GM18511 (cell line): ENCODE measurements at regions not wholly inside any gene's neighbourhood (a gene's known extent, or its start where the extent isn't known, plus 50 kb on each side); places are given as distances from the start of the nearest gene placed in this dataset.

Source experiments
- ATAC-seq: cut with Tn5 transposase; IDR thresholded peaks from one replicate; pipeline ENCODE4 v1.9.1; 2021; ENCODE audit warnings: mild to moderate bottlenecking, moderate library complexity; ENCODE audit not compliant: unreplicated experiment

GRCh38 chr2:43171789-43172188 lies 54.6 kb downstream of the ZFP36L2 start:
- no peak for ATAC-seq

GRCh38 chr2:43170405-43171105 lies 55.9 kb downstream of the ZFP36L2 start:
- no peak for ATAC-seq

- ATAC-seq: no peak
These were observed 56.4 kb downstream of the ZFP36L2 start for GRCh38 chr2:43169987-43170386.

GRCh38 chr2:43169099-43169945 lies 57.1 kb downstream of the ZFP36L2 start:
- ATAC-seq: peak; percentile 61

GRCh38 chr2:43168016-43168369 lies 58.4 kb downstream of the ZFP36L2 start:
- ATAC-seq: no peak

GRCh38 chr2:43165378-43166069 lies 60.9 kb downstream of the ZFP36L2 start:
- no peak for ATAC-seq

- ATAC-seq: no peak
These were observed 61.7 kb downstream of the ZFP36L2 start for GRCh38 chr2:43164686-43165085.

- no peak for ATAC-seq
These were observed 62.7 kb downstream of the ZFP36L2 start for GRCh38 chr2:43163584-43164270.

- ATAC-seq: no peak
These were observed 64.0 kb downstream of the ZFP36L2 start for GRCh38 chr2:43162511-43162776.

GRCh38 chr2:43161650-43162510 lies 64.5 kb downstream of the ZFP36L2 start:
- no peak for ATAC-seq

- ATAC-seq: no peak
These were observed 65.6 kb downstream of the ZFP36L2 start for GRCh38 chr2:43160778-43161177.

- ATAC-seq: no peak
These were observed 66.6 kb downstream of the ZFP36L2 start for GRCh38 chr2:43159797-43160196.

- peak; percentile 42 for ATAC-seq
These were observed 68.0 kb downstream of the ZFP36L2 start for GRCh38 chr2:43158259-43158880.

- ATAC-seq: no peak
These were observed 68.7 kb downstream of the ZFP36L2 start for GRCh38 chr2:43157506-43158246.

GRCh38 chr2:43155851-43156411 lies 70.5 kb downstream of the ZFP36L2 start:
- no peak for ATAC-seq

GRCh38 chr2:43154685-43155084 lies 71.7 kb downstream of the ZFP36L2 start:
- ATAC-seq: no peak

- ATAC-seq: no peak
These were observed 73.4 kb downstream of the ZFP36L2 start for GRCh38 chr2:43152741-43153647.

- no peak for ATAC-seq
These were observed 74.2 kb downstream of the ZFP36L2 start for GRCh38 chr2:43152186-43152585.
